GM12878 (cell line): ENCODE measurements at regions not wholly inside any gene's neighbourhood (a gene's known extent, or its start where the extent isn't known, plus 50 kb on each side); places are given as distances from the start of the nearest gene placed in this dataset.

Experiments
- ATAC-seq: fragments of 200-7000 bp; cut with Tn5 transposase; 3 replicates; pipeline ENCODE4 v1.9.1; 2020; ENCODE audit warnings: mild to moderate bottlenecking, moderate library complexity
- BruUV-seq: library from RNA; stranded (reverse); fragments of 400-500 nt; replicated peaks from 2 replicates; lab custom pipeline; 2021; lab: Mats Ljungman, UMichigan
- CTCF ChIA-PET: fragments of 300-600 bp; sonication (Branson Sonifier 250); formaldehyde crosslinking; extraction: SDS; loops from one replicate; lab custom pipeline; 2021; ENCODE audit warnings: inconsistent platforms; lab: Yijun Ruan, JAX
- POLR2A ChIA-PET: fragments of 350-600 bp; formaldehyde crosslinking; extraction: SDS; loops from one replicate; lab custom pipeline; 2021; ENCODE audit warnings: inconsistent platforms; lab: Charles Lee
- RAD21 ChIA-PET: fragments of 300-600 bp; sonication (Branson Sonifier 250); formaldehyde crosslinking; loops from one replicate; lab custom pipeline; 2023; ENCODE audit warnings: antibody characterized with exemption; ENCODE audit not compliant: unreplicated experiment; lab: Charles Lee
- SMC1A ChIA-PET: fragments of 300-600 bp; sonication (Branson Sonifier 250); formaldehyde crosslinking; loops from one replicate; lab custom pipeline; 2023; ENCODE audit not compliant: unreplicated experiment, uncharacterized antibody; lab: Charles Lee
- DNase-seq: peaks from one replicate; pipeline ENCODE4 v3.0.0-alpha.2; 2011; ENCODE audit warnings: low read depth, low spot score
- FAIRE-seq: peaks from 3 replicates; lab custom pipeline; 2011; peaks lifted over from hg19 to GRCh38; lab: Jason Lieb, UNC
- H2AFZ ChIP-seq: 2 replicates; pipeline ENCODE4 v1.6.0; 2011; ENCODE audit warnings: low read depth, low read length, control low read depth; ENCODE audit not compliant: control insufficient read depth
- H3K27ac ChIP-seq: 2 replicates; pipeline ENCODE4 v1.5.1; 2011; ENCODE audit warnings: control low read depth; ENCODE audit not compliant: control insufficient read depth, insufficient read depth
- H3K27me3 ChIP-seq, 2 experiments: replicated peaks in 1 of 2; 2 replicates each; pipeline versions ENCODE4 v1.6.0 to v1.6.1; 2011; ENCODE audit warnings: low read length in 1 of 2; ENCODE audit not compliant: control insufficient read depth in 2 of 2, insufficient read depth in 2 of 2
- H3K36me3 ChIP-seq, 2 experiments: 2 replicates each; pipeline ENCODE4 v1.5.1; 2011; ENCODE audit warnings: low read length in 1 of 2; ENCODE audit not compliant: control insufficient read depth in 2 of 2, insufficient read depth in 2 of 2
- H3K4me1 ChIP-seq: 2 replicates; pipeline ENCODE4 v1.6.1; 2011; ENCODE audit warnings: mild to moderate bottlenecking, low read length, moderate library complexity, mixed read lengths; ENCODE audit not compliant: control insufficient read depth, insufficient read depth
- H3K4me2 ChIP-seq: 2 replicates; pipeline ENCODE4 v1.6.0; 2011; ENCODE audit warnings: control low read depth; ENCODE audit not compliant: control insufficient read depth, insufficient read depth
- H3K4me3 ChIP-seq: fragments of 200-600 bp; sonication (generic); 2 replicates; pipeline ENCODE4 v1.5.1; 2016
- H3K79me2 ChIP-seq: 2 replicates; pipeline ENCODE4 v1.6.0; 2011; ENCODE audit warnings: low read length; ENCODE audit not compliant: control insufficient read depth, insufficient read depth
- H3K9ac ChIP-seq: 2 replicates; pipeline ENCODE4 v1.8.0; 2011; ENCODE audit warnings: low read length, control low read depth, mixed read lengths; ENCODE audit not compliant: control insufficient read depth, insufficient read depth
- H3K9me3 ChIP-seq: replicated peaks from 3 replicates; pipeline ENCODE4 v1.5.1; 2011; ENCODE audit warnings: mild to moderate bottlenecking, low read length; ENCODE audit not compliant: control insufficient read depth, insufficient read depth
- H4K20me1 ChIP-seq: 2 replicates; pipeline ENCODE4 v1.6.0; 2011; ENCODE audit not compliant: control insufficient read depth, insufficient read depth
- FOS ChIP-seq: IDR thresholded peaks from 3 replicates; pipeline ENCODE4 v1.6.1; 2011; ENCODE audit warnings: borderline replicate concordance; ENCODE audit not compliant: insufficient read length; ENCODE audit errors: extremely low read depth
- KLF5 ChIP-seq: fragments of 450-650 bp; IDR thresholded peaks from 2 replicates; pipeline ENCODE4 v1.6.1; 2014; ENCODE audit warnings: mild to moderate bottlenecking; ENCODE audit not compliant: partially characterized antibody
- MTA3 ChIP-seq: IDR thresholded peaks from 2 replicates; pipeline ENCODE4 v1.6.1; 2012; ENCODE audit warnings: low read length, inconsistent platforms, borderline replicate concordance
- NFIC ChIP-seq: IDR thresholded peaks from 2 replicates; pipeline ENCODE4 v1.6.1; 2012; ENCODE audit warnings: low read depth, mild to moderate bottlenecking, inconsistent platforms, low read length, moderate library complexity
- NFXL1 ChIP-seq: fragments of 450-650 bp; IDR thresholded peaks from 2 replicates; pipeline ENCODE4 v1.6.1; 2017; ENCODE audit warnings: antibody characterized with exemption, mild to moderate bottlenecking, borderline replicate concordance
- NR2C2 ChIP-seq: IDR thresholded peaks from 2 replicates; pipeline ENCODE4 v1.6.1; 2011; ENCODE audit warnings: borderline replicate concordance, low read depth; ENCODE audit not compliant: control insufficient read depth, insufficient read length
- NRF1 ChIP-seq: conservative IDR thresholded peaks from 2 replicates; pipeline ENCODE4 v1.6.1; 2011; ENCODE audit warnings: mild to moderate bottlenecking, low read depth, low read length, improper control_type of control experiment
- PAX5 ChIP-seq: IDR thresholded peaks from 2 replicates; pipeline ENCODE4 v1.6.1; 2011; ENCODE audit warnings: low read depth, low read length, borderline replicate concordance
- PML ChIP-seq: IDR thresholded peaks from 2 replicates; pipeline ENCODE4 v1.6.1; 2012; ENCODE audit warnings: low read length, inconsistent platforms
- RB1 ChIP-seq: fragments of 450-650 bp; formaldehyde crosslinking; IDR thresholded peaks from 2 replicates; pipeline ENCODE4 v1.6.1; 2017; ENCODE audit warnings: mild to moderate bottlenecking, borderline replicate concordance
- ZNF274 ChIP-seq: IDR thresholded peaks from one replicate; pipeline ENCODE4 v1.8.0; 2011; ENCODE audit not compliant: insufficient read length, insufficient read depth
- WGBS: methylation state at CpG from one replicate; pipeline ENCODE4 v1.1.6; 2016; ENCODE audit warnings: low lambda C conversion rate; ENCODE audit not compliant: insufficient replicate concordance, insufficient coverage; ENCODE audit errors: missing lambda C conversion rate; 5-methylcytosine and 5-hydroxymethylcytosine counted together
- in situ Hi-C: fragments of 300-500 bp; cut with MboI; formaldehyde crosslinking; loops from 9 replicates; pipeline ENCODE4 v1.14.3; 2018; ENCODE audit warnings: mixed read lengths
- intact Hi-C: fragments of 100-400 bp; cut with micrococcal nuclease; formaldehyde crosslinking; loops from one replicate; pipeline ENCODE4 v1.14.2; 2022; ENCODE audit not compliant: unreplicated experiment
- TF ChIP-seq, protein P1 (sequence below): fragments of 450-650 bp; formaldehyde crosslinking; IDR thresholded peaks from 2 replicates; pipeline ENCODE4 v1.5.0; 2022; ENCODE audit warnings: mild to moderate bottlenecking, missing genetic modification characterization

GRCh38 chr6:21500314-21501020 is 93.1 kb upstream of the SOX4 start:
- H4K20me1 ChIP-seq: no peaks in the 10 kb centered on the region
- DNase-seq (no peak), FAIRE-seq (no peak), ATAC-seq (no peak)
- ChIA-PET POLR2A (no interaction called here), SMC1A (interaction anchor here (0.9 to 1.3 kb wide), 3 partner anchors 13 to 160 kb away, joined by 3 to 4 read pairs (median 3); no protein-coding TSS in a partner anchor), CTCF (no interaction called here), RAD21 (no interaction called here)
- H3K36me3 ChIP-seq: no peaks in the 10 kb centered on the region
- H3K9ac ChIP-seq: no peak overlapping the region
- in situ Hi-C loops (no loop called here), intact Hi-C loops (no loop called here)
- WGBS: 38% methylated on average over 5 of the region's 5 CpGs
- no peaks in the 10 kb centered on the region for H3K27me3 ChIP-seq
- H3K27ac ChIP-seq: no peak overlapping the region
- no TSS peak for BruUV-seq
- no peak overlapping the region for H3K4me3 ChIP-seq
- H3K9me3 ChIP-seq: no peaks in the 10 kb centered on the region
- no peak for TF ChIP-seq ZNF274
- no peak for TF ChIP-seq PML
- TF ChIP-seq PAX5: no peak
- TF ChIP-seq FOS: no peak
- no peak for TF ChIP-seq NR2C2
- no peak overlapping the region for H3K4me2 ChIP-seq
- no peak overlapping the region for H2AFZ ChIP-seq
- no peaks in the 10 kb centered on the region for H3K79me2 ChIP-seq
- H3K4me1 ChIP-seq: no peaks in the 10 kb centered on the region

DNA sequence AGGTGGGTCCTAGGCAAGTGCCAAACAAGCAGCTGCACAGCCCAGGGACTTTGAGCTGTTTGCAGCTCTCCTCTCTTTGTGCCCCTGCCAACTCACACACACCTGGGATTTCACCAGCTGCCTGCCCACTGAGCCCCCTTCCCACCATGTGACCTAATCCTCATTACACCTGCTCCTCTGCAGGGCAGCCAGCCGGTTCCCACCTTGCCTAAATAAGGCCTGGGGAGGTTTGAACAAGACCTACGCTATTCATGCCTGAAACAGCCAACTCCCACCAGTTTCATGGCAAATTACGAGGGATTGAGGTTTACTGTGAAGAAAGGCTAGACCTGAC is 92.6 kb upstream of the SOX4 start:
- RAD21 ChIA-PET: no interaction called here
- Histone ChIP-seq H2AFZ (no peak overlapping the region), H3K4me1 (no peaks in the 10 kb centered on the region), H3K4me2 (no peak overlapping the region), H3K9me3 (no peaks in the 10 kb centered on the region)
- DNase-seq: no peak
- TF ChIP-seq, protein P1, sequence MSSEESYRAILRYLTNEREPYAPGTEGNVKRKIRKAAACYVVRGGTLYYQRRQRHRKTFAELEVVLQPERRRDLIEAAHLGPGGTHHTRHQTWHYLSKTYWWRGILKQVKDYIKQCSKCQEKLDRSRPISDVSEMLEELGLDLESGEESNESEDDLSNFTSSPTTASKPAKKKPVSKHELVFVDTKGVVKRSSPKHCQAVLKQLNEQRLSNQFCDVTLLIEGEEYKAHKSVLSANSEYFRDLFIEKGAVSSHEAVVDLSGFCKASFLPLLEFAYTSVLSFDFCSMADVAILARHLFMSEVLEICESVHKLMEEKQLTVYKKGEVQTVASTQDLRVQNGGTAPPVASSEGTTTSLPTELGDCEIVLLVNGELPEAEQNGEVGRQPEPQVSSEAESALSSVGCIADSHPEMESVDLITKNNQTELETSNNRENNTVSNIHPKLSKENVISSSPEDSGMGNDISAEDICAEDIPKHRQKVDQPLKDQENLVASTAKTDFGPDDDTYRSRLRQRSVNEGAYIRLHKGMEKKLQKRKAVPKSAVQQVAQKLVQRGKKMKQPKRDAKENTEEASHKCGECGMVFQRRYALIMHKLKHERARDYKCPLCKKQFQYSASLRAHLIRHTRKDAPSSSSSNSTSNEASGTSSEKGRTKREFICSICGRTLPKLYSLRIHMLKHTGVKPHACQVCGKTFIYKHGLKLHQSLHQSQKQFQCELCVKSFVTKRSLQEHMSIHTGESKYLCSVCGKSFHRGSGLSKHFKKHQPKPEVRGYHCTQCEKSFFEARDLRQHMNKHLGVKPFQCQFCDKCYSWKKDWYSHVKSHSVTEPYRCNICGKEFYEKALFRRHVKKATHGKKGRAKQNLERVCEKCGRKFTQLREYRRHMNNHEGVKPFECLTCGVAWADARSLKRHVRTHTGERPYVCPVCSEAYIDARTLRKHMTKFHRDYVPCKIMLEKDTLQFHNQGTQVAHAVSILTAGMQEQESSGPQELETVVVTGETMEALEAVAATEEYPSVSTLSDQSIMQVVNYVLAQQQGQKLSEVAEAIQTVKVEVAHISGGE (CRISPR knock-in tag): no peak
- TF ChIP-seq NRF1: no peak
- no peak for TF ChIP-seq RB1
- TF ChIP-seq NR2C2: no peak
- no peak for TF ChIP-seq NFXL1
- no peak for TF ChIP-seq KLF5
- TF ChIP-seq MTA3: no peak
- TF ChIP-seq NFIC: no peak
- TF ChIP-seq, all 136 proteins: peak for 0
- ChIA-PET SMC1A (interaction anchor here (0.9 to 1.3 kb wide), 3 partner anchors 14 to 160 kb away, joined by 3 to 4 read pairs (median 3); no protein-coding TSS in a partner anchor), POLR2A (no interaction called here), CTCF (no interaction called here)
- intact Hi-C loops: no loop called here
- Histone ChIP-seq H3K79me2 (no peaks in the 10 kb centered on the region), H3K36me3 (no peaks in the 10 kb centered on the region), H3K9ac (no peak overlapping the region), H3K27ac (no peak overlapping the region), H4K20me1 (no peaks in the 10 kb centered on the region), H3K4me3 (no peak overlapping the region), H3K27me3 (no peaks in the 10 kb centered on the region)
- 13% methylated on average over 3 of the region's 3 CpGs for WGBS
- no peak for ATAC-seq
- in situ Hi-C loops: no loop called here
- BruUV-seq: no TSS peak
- FAIRE-seq: no peak
